MCF 10A (cell line): ENCODE measurements at regions not wholly inside any gene's neighbourhood (a gene's known extent, or its start where the extent isn't known, plus 50 kb on each side); places are given as distances from the start of the nearest gene placed in this dataset.

ENCODE experiments used
- BruUV-seq: library from RNA; stranded (reverse); fragments of 400-500 nt; replicated peaks from 2 replicates; lab custom pipeline; 2021; lab: Mats Ljungman, UMichigan
- CTCF ChIA-PET: fragments of 300-600 bp; sonication (Branson Sonifier 250); formaldehyde crosslinking; extraction: SDS; loops from one replicate; lab custom pipeline; 2021; ENCODE audit warnings: antibody characterized with exemption, inconsistent platforms; lab: Yijun Ruan, JAX
- POLR2A ChIA-PET: fragments of 300-600, 350-650 bp; sonication (Branson Sonifier 250); formaldehyde crosslinking; extraction: SDS; loops from one replicate; lab custom pipeline; 2020; ENCODE audit warnings: antibody characterized with exemption, inconsistent platforms; lab: Yijun Ruan, JAX
- DNase-seq: peaks from one replicate; pipeline ENCODE4 v3.0.0-alpha.2; 2018; ENCODE audit not compliant: unreplicated experiment
- H3K27ac Mint-ChIP-seq: one replicate; pipeline ENCODE4 v1.8.0; 2022; ENCODE audit warnings: mild to moderate bottlenecking, low read depth, mixed read lengths; ENCODE audit not compliant: unreplicated experiment
- H3K27me3 Mint-ChIP-seq: one replicate; pipeline ENCODE4 v1.8.0; 2022; ENCODE audit warnings: mixed read lengths; ENCODE audit not compliant: insufficient read depth, unreplicated experiment
- H3K36me3 Mint-ChIP-seq: one replicate; pipeline ENCODE4 v1.8.0; 2022; ENCODE audit warnings: mild to moderate bottlenecking, moderate library complexity, mixed read lengths; ENCODE audit not compliant: insufficient read depth, unreplicated experiment
- H3K4me1 Mint-ChIP-seq: one replicate; pipeline ENCODE4 v1.8.0; 2022; ENCODE audit warnings: mixed read lengths; ENCODE audit not compliant: insufficient read depth, unreplicated experiment
- H3K4me3 Mint-ChIP-seq: one replicate; pipeline ENCODE4 v1.8.0; 2022; ENCODE audit warnings: mild to moderate bottlenecking, moderate library complexity, mixed read lengths; ENCODE audit not compliant: unreplicated experiment
- H3K9me3 Mint-ChIP-seq: one replicate; pipeline ENCODE4 v1.8.0; 2022; ENCODE audit warnings: mixed read lengths; ENCODE audit not compliant: unreplicated experiment
- intact Hi-C: fragments of 100-400 bp; cut with micrococcal nuclease; formaldehyde crosslinking; loops from 2 replicates; pipeline ENCODE4 v1.14.1; 2022
- TF ChIP-seq, protein P1 (sequence below): fragments of 200-600 bp; IDR thresholded peaks from one replicate; pipeline ENCODE4 v1.8.0; 2022; ENCODE audit warnings: antibody characterized with exemption, mild to moderate bottlenecking; ENCODE audit not compliant: unreplicated experiment

DNA sequence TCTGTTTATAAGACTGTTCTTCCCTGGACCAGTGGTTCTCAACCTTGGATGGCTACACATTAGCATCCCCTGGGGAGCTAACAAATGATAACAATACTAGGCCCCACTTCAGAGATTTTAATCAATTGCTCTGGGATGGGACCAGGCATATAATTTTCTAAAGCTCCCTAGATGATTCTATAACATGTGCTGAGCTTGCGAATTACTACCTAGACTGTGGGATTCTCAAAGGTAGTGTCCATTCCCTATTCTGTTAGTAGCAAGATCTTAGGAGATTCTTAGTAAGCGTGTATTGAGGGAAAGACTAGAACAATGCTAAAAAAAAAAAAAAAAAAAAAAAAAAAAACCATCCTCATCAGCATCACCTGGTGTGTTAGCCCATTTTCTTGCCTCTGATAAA is 412.0 kb upstream of the CDH5 start:
- Mint-ChIP-seq H3K36me3 (no peaks in the 10 kb centered on the region), H3K27me3 (no peaks in the 10 kb centered on the region), H3K4me3 (no peak overlapping the region), H3K27ac (no peak overlapping the region), H3K9me3 (peaks cover 17% of the 10 kb centered on the region), H3K4me1 (no peaks in the 10 kb centered on the region)
- no peak for DNase-seq
- BruUV-seq, result no TSS peak
- TF ChIP-seq, protein P1, sequence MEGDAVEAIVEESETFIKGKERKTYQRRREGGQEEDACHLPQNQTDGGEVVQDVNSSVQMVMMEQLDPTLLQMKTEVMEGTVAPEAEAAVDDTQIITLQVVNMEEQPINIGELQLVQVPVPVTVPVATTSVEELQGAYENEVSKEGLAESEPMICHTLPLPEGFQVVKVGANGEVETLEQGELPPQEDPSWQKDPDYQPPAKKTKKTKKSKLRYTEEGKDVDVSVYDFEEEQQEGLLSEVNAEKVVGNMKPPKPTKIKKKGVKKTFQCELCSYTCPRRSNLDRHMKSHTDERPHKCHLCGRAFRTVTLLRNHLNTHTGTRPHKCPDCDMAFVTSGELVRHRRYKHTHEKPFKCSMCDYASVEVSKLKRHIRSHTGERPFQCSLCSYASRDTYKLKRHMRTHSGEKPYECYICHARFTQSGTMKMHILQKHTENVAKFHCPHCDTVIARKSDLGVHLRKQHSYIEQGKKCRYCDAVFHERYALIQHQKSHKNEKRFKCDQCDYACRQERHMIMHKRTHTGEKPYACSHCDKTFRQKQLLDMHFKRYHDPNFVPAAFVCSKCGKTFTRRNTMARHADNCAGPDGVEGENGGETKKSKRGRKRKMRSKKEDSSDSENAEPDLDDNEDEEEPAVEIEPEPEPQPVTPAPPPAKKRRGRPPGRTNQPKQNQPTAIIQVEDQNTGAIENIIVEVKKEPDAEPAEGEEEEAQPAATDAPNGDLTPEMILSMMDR, result no peak
- intact Hi-C loops, result no loop called here
- ChIA-PET CTCF (interaction anchor here (0.8 kb wide), 1 partner anchor 193 kb away, joined by 3 read pairs; no protein-coding TSS in a partner anchor), POLR2A (no interaction called here)

DNA sequence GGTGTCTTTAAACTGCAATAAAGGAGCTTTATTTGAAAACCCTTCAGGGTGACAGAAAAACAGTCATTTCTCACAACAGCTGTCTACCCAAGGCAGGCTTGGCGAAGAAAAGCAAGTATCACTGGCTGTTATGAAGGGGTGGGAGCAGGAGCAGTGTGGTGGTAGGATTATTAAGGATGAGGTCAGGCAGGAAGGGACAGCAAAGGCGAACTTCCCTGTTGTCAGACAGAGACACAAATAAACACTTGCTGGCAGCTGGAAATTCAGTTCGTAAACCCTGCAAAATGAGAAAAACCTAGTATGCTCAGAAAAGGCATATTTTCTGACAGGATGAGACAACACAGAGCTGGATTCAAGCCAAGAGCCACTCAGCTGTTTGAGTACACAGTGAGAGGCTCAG is 416.3 kb upstream of the CDH5 start:
- H3K4me3 Mint-ChIP-seq, result no peak overlapping the region
- no peak for DNase-seq
- ChIA-PET CTCF (interaction anchor here (0.6 to 1.0 kb wide), 2 partner anchors 132 to 317 kb away, joined by 3 read pairs; no protein-coding TSS in a partner anchor), POLR2A (no interaction called here)
- H3K4me1 Mint-ChIP-seq, result no peaks in the 10 kb centered on the region
- peaks cover 33% of the 10 kb centered on the region for H3K9me3 Mint-ChIP-seq
- H3K36me3 Mint-ChIP-seq, result no peaks in the 10 kb centered on the region
- H3K27me3 Mint-ChIP-seq, result no peaks in the 10 kb centered on the region
- no TSS peak for BruUV-seq
- TF ChIP-seq, protein P1, result no peak
- no peak overlapping the region for H3K27ac Mint-ChIP-seq
- intact Hi-C loops, result no loop called here

DNA sequence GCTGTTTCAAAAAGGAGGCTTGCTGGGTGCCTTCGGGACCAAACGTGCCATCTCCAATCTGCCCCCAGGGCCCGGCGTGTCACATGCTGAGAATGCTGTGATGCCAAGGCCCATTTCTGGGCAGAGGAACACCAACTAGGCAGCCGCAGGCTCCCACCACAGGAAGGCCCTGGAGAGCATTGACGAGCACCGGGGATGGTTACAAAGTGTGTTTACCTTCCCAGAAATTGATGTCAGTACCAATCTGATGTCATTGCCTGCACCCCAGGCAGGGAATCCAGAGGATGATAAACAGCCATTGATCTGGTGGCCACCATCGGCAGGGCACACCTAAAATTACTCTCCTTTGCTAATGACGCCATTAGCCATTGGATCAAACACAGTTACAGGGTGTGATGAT is 418.1 kb upstream of the CDH5 start:
- no peaks in the 10 kb centered on the region for H3K36me3 Mint-ChIP-seq
- no peak overlapping the region for H3K4me3 Mint-ChIP-seq
- TF ChIP-seq, protein P1, result no peak
- ChIA-PET POLR2A (no interaction called here), CTCF (no interaction called here)
- no TSS peak for BruUV-seq
- no peaks in the 10 kb centered on the region for H3K4me1 Mint-ChIP-seq
- no peak overlapping the region for H3K27ac Mint-ChIP-seq
- no peak for DNase-seq
- no peaks in the 10 kb centered on the region for H3K27me3 Mint-ChIP-seq
- intact Hi-C loops, result no loop called here
- peaks cover 37% of the 10 kb centered on the region for H3K9me3 Mint-ChIP-seq

DNA sequence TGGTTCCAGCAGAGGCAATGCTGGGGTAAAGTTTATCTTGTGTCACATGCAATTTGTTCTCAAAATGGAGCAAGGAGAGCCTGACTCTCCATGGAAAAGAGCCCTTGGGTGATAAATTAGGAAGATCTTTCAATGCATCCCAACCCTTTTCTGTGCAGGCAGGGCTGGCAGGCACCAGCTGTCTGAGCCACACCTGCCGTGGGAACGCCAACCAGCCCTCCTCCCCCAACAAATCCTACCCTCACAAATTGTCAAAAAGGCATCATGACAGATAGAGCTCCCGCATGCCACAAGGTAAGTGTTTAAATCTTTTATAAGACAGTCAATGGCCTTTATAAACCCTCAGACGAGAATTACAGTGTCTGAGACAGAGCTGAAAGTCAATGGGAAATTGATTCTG is 418.5 kb upstream of the CDH5 start:
- no peaks in the 10 kb centered on the region for H3K4me1 Mint-ChIP-seq
- intact Hi-C loops, result no loop called here
- no peaks in the 10 kb centered on the region for H3K36me3 Mint-ChIP-seq
- TF ChIP-seq, protein P1, result no peak
- no peak overlapping the region for H3K27ac Mint-ChIP-seq
- ChIA-PET CTCF (no interaction called here), POLR2A (no interaction called here)
- no peak for DNase-seq
- no peaks in the 10 kb centered on the region for H3K27me3 Mint-ChIP-seq
- H3K4me3 Mint-ChIP-seq, result no peak overlapping the region
- peaks cover 41% of the 10 kb centered on the region for H3K9me3 Mint-ChIP-seq
- no TSS peak for BruUV-seq
